GM12891 (cell line): ENCODE measurements at regions not wholly inside any gene's neighbourhood (a gene's known extent, or its start where the extent isn't known, plus 50 kb on each side); places are given as distances from the start of the nearest gene placed in this dataset.
"Not testable (repeated sequence)": the region's sequence is repeated elsewhere in the genome, so short reads cannot be mapped to it uniquely, and the experiment has no call there.

Source experiments
- DNase-seq: peaks from one replicate; pipeline ENCODE4 v3.0.0; 2011; ENCODE audit warnings: low spot score; ENCODE audit not compliant: insufficient read length
- FAIRE-seq: peaks from 2 replicates; lab custom pipeline; 2011; peaks lifted over from hg19 to GRCh38; lab: Jason Lieb, UNC

GRCh38 chr7:65059247-65059646, 52.8 kb upstream of the ERV3-1 start:
- not testable (repeated sequence) for FAIRE-seq, DNase-seq
